AML-193 (cell line): ENCODE measurements at regions not wholly inside any gene's neighbourhood (a gene's known extent, or its start where the extent isn't known, plus 50 kb on each side); places are given as distances from the start of the nearest gene placed in this dataset.
"Not testable (repeated sequence)": the region's sequence is repeated elsewhere in the genome, so short reads cannot be mapped to it uniquely, and the experiment has no call there.

Experiments
- DNase-seq, 2 experiments: peaks; one replicate each; lab custom pipeline; 2025; lab: John Stamatoyannopoulos, UW

- no peak for DNase-seq
Measured at GRCh38 chr2:66174491-66174890, 260.4 kb upstream of the MEIS1 start.

- no peak for DNase-seq
Measured at GRCh38 chr2:66173645-66174044, 261.3 kb upstream of the MEIS1 start.

- no peak for DNase-seq
Measured at GRCh38 chr2:66171530-66171929, 263.4 kb upstream of the MEIS1 start.

- DNase-seq: no peak
Measured at GRCh38 chr2:66170744-66171330, 264.1 kb upstream of the MEIS1 start.

DNA sequence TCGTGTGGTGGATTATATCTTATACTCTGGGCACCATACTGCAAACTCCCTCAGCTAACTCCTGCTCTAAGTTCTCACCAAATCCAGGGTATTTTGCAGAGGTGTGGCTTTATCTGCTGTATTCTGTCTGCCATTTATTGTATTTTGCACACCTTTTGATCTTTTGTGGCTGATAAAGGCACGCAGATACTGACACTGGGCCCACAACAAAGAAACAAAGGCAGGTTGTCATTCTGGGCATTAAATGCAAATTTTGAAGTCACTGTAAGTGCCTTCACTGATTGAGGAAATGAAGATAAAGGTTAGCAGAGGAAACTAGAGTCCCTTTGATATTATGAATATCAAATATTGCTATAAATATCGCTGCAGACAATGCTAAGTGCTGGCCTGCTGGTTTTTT, 265.8 kb upstream of the MEIS1 start:
- no peak for DNase-seq

DNA sequence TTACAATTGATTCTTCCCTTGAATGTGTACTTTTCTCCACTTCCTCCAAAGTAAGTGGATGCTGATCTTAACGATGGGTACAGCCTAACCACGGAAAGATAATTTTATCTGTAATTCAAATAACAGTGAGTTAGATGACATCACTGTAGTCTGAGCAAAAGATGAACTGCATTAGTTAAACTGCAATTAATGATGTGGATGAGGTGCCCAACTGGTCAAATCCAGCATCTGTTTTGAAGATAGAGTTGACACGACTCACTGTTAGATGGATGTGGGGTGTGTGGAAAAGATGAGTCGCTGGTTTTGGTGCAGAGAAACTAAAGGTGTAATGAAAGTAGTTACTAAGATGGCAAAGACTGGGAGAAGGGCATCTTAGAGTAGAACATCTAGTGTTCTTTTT, 270.5 kb upstream of the MEIS1 start:
- no peak for DNase-seq

DNA sequence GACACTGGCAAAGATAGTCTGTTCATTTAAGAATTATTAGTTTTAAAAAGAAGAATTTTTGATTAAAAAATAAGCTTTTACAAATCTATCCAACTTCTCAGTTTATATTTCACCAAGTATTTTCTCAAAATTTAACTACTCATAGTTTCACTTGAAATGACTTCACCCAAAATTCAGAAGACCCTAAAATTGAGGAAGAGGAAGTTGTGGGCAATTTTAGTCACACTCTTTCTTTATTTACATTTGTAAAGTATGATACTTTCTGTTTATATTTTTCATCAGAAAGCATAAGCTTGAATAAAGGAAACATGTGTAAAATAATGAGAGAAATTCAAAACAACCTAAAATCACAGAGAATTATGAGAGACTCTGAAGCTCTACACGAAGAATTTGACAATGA, 278.8 kb upstream of the MEIS1 start:
- no peak for DNase-seq

DNA sequence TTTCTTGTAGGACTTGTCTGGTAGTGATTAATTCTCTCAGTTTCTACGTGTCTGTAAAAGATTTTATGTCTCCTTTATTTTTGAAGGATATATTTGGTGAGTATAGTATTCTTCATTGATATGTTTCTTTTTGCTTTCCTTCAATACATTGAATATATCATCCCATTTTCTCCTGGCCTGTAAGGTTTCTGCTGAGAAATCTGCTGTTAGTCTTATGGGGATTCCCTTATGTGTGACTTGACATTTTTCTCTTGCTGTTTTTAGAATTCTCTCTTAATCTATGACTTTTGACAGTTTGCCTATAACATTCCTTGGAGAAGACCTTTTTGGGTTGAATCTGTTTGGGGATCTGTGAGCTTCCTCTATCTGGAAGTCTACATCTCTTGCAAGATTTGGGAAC, 281.0 kb upstream of the MEIS1 start:
- DNase-seq: no peak

- DNase-seq: no peak
Measured at GRCh38 chr2:66145490-66145889, 289.4 kb upstream of the MEIS1 start.

GRCh38 chr2:66144324-66144723, 290.6 kb upstream of the MEIS1 start:
- DNase-seq: not testable (repeated sequence)

DNA sequence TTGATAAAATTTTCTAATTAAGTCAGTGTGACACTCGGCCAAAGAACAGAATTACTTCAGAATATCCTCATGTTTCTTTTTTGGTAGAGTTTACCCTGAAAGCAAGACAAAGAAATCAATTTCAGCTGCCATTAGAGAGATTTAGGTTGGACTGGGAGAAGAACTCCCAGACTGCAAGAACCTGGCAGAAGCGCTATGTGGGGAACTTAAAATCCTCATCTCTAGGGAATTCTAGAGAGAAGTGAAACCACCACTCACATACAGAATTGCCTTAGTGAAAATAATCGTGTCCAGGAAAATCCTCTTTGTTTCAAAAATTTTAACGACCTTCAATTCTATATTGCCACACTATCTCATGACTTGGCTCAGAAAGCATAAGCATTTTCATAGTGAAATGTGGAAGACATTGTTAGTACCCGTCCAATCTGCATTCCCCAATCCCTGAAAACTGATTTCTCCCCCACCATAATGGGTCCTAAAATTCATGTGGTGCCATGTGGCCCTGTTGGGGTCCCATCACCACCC, 297.3 kb upstream of the MEIS1 start:
- no peak for DNase-seq

GRCh38 chr2:66134138-66134701, 300.7 kb upstream of the MEIS1 start:
- DNase-seq: no peak

- no peak for DNase-seq
Measured at GRCh38 chr2:66127656-66128055, 307.3 kb upstream of the MEIS1 start.

- no peak for DNase-seq
Measured at GRCh38 chr2:66127061-66127460, 307.9 kb upstream of the MEIS1 start.

- DNase-seq: no peak
Measured at GRCh38 chr2:66125951-66126350, 309.0 kb upstream of the MEIS1 start.

DNA sequence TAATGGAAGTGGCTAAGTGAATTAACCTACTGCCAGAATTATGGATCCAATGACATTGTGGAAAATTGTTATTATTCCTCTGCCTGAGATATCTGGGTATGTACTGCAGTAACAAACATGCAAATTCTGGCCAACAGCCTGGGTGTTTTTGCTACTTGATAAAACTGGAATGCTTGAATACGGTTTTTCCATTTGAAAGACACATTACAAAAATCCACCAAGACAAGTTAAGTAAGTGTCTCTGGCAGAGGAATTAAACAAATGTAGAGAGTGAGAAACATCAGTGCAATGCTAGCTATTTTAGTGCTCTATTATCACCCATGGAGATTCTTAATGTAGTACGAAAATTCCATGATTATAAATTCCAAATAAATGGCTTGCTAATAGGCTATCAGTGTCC, 312.4 kb upstream of the MEIS1 start:
- DNase-seq: no peak

GRCh38 chr2:66121946-66122345, 313.0 kb upstream of the MEIS1 start:
- DNase-seq: no peak

DNA sequence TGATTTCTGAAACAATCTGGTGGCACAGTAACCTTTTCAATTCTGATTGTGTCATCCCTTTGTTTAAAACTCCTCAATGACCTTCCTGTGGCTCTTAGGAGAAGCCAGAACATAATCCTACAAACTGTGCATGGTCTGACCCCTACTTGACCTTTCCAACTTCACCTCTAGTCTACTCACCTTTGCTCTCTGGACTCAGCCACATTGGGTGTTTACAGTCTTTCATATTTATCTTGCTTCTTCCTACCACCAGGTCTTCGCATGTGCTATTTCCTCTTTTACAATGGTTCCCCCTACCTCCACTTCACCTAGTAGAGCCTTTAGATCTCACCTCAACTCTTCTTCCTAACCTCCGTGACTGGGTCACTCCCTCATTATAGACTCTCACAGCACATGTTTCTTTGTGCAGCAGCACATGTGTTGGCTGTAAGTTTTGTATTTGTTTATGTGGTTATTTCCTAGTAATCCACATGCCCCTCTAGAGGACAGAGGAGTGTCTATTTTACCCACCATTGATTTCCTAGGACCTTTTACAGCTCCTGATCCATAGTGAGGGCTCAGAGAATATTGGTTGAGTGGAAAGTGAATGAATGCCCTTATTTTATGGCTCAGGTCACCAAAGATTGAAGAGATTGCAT, 320.8 kb upstream of the MEIS1 start:
- no peak for DNase-seq

DNA sequence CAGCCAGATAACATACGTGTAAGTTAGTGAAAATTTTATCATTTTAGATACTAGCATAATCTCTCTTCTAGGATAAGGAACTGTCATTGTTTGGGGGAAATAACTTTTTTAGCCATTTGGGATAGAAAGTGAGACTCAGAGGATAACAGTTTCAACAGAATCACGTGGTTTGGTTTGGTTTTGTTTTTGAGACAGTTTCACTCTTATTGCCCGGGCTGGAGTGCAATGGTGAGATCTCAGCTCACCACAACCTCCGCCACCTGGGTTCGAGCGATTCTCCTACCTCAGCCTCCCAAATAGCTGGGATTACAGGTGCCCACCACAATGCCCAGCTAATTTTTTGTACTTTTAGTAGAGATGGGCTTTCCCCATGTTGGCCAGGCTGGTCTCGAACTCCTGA, 323.2 kb upstream of the MEIS1 start:
- no peak for DNase-seq

- no peak for DNase-seq
Measured at GRCh38 chr2:66110608-66111007, 324.3 kb upstream of the MEIS1 start.

- no peak for DNase-seq
Measured at GRCh38 chr2:66110086-66110485, 324.8 kb upstream of the MEIS1 start.

GRCh38 chr2:66109419-66109818, 325.5 kb upstream of the MEIS1 start:
- no peak for DNase-seq

DNA sequence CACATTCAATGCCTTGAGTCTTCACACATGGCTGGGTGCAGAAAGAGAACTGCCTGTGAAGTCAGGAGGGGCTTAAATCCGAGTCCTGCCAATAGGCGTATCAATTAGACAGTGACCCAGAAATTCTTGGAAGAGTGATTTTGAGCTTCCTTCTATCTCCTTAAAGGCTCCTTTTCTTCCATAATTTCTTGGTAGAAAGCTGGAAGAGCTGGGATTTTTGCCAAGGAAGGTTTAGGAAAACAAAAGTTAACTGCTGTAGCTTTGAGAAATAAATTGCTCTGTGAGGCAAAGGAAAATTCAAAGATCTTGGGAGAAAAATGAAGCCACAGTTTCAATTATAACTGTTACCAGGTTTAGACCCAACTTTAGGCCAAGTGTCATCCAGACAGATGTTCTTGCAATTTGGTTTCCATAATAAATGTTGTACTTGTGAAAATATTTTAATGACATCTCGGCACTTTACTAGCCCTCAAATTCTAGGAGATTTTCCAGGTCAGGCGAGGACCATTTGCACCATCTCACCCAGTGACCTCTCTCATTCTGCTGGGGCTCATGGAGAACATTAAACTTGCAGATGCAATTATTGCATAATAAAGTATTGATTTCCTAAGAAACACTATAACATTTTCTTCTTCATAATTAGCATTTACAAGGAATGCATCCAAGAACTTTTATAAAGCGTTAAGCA, 329.7 kb upstream of the MEIS1 start:
- DNase-seq: no peak
